Stimulated activated naive CD8-positive, alpha-beta T cell treated with anti-CD3 and anti-CD28 coated beads, Interleukin-15, Interleukin-2, amounts not matched to agents 100 ng/mL and 50 ng/mL, for 24 hours (primary cell): ENCODE measurements at regions not wholly inside any gene's neighbourhood (a gene's known extent, or its start where the extent isn't known, plus 50 kb on each side); places are given as distances from the start of the nearest gene placed in this dataset.
"Not testable (repeated sequence)": the region's sequence is repeated elsewhere in the genome, so short reads cannot be mapped to it uniquely, and the experiment has no call there.

Experiments used
- H3K27ac Mint-ChIP-seq: one replicate; pipeline ENCODE4 v1.8.0; 2021; ENCODE audit warnings: mild to moderate bottlenecking, mixed read lengths
- H3K27me3 Mint-ChIP-seq: one replicate; pipeline ENCODE4 v1.8.0; 2021; ENCODE audit warnings: mixed read lengths
- H3K36me3 Mint-ChIP-seq: one replicate; pipeline ENCODE4 v1.8.0; 2021; ENCODE audit warnings: low read depth, mixed read lengths
- H3K4me1 Mint-ChIP-seq: one replicate; pipeline ENCODE4 v1.8.0; 2021; ENCODE audit warnings: low read depth, mixed read lengths
- H3K4me3 Mint-ChIP-seq: one replicate; pipeline ENCODE4 v1.8.0; 2021; ENCODE audit warnings: mild to moderate bottlenecking, mixed read lengths
- H3K9me3 Mint-ChIP-seq: one replicate; pipeline ENCODE4 v1.8.0; 2021; ENCODE audit warnings: mixed read lengths

DNA sequence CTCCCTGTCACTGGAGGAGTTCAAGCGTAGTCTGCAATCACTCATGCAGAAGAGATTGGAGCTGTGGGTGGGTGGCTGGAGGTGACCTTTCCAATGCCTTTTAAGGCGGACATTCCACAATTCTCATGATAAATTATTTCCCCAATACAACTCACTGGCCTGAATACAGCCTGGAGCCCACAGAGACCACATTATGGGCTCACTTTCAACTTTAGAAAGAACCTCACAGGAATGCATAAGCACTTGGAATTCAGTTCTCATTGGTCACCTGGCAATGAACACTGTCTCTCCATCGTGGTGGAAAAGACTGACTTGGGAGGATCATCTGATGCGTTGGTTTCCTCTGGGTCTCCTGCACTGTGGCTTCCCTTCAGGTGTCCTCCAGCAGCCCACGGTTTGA is 151.8 kb upstream of the KCND3 start:
- Mint-ChIP-seq H3K9me3 (no peaks in the 10 kb centered on the region), H3K36me3 (no peaks in the 10 kb centered on the region), H3K27ac (no peak overlapping the region), H3K27me3 (peaks cover 29% of the 10 kb centered on the region), H3K4me3 (no peak overlapping the region), H3K4me1 (no peaks in the 10 kb centered on the region)

GRCh38 chr1:112141923-112142322 is 152.5 kb upstream of the KCND3 start:
- H3K4me3 Mint-ChIP-seq: no peak overlapping the region
- no peak overlapping the region for H3K27ac Mint-ChIP-seq
- no peaks in the 10 kb centered on the region for H3K9me3 Mint-ChIP-seq
- no peaks in the 10 kb centered on the region for H3K4me1 Mint-ChIP-seq
- peaks cover 29% of the 10 kb centered on the region for H3K27me3 Mint-ChIP-seq
- H3K36me3 Mint-ChIP-seq: no peaks in the 10 kb centered on the region

DNA sequence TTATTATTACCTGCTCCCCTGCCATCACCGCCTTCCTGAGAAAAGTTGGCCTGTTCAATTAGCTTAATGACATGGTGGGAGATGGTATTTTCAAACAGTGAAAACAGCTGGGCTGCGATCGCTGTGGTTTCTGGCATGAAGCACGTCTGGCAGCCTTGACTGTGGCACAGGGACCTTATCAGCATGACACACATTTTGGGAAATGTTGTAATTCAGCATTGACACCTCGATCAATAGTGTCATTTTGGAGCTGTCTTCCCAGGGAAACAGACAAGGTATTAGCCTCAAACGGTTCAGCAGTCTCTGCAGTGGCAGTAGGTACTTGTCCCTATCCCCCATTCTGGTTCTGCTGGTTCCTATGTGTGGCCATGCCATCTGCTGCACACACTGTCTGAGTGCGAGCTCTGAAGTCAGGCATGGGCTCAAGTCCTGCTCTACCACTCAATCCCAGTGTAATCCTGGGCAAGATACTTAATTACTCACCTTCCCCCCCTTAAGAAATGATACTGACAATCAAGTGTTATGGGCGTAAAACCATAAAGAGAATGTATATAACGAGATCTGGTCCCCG is 154.5 kb upstream of the KCND3 start:
- peaks cover 25% of the 10 kb centered on the region for H3K27me3 Mint-ChIP-seq

DNA sequence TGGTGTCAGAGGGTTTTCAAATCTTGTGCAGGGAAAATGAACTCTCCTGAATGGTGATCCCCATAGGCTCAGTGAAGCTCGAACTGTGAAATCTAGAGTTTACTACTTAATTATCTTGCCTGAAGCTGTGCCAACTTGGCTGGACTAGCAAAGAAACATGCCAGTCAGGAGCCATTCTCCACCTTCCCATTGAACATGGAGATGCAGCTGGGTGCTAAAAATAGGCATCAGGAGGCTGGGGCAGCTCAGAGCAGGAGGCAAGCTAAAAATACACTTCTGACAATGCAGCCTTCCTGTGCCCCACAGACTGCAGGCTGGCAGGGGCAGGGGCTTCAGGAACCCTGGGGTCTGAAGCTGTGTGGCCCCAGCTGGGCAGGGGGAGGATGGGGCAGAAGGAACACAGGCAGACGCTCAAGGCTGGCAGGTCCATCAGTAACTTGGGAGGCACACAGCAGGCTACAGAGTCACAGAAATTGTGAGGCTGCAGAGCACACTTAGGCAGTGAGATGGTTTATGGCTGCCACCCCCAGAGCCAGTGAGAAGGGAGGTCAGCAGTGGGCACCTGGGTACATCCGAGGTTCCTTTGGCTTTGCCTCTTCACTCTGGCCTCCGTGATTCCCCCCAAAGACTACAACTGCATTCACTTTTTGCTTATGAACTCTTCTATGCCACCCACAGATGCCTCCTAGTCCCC is 155.4 kb upstream of the KCND3 start:
- Mint-ChIP-seq H3K36me3 (no peaks in the 10 kb centered on the region), H3K9me3 (peaks cover 15% of the 10 kb centered on the region), H3K4me1 (no peaks in the 10 kb centered on the region), H3K27ac (no peak overlapping the region), H3K4me3 (no peak overlapping the region), H3K27me3 (peaks cover 24% of the 10 kb centered on the region)

More for the DNA sequence above, 154.5 kb upstream of the KCND3 start:
- Mint-ChIP-seq H3K4me3 (no peak overlapping the region), H3K36me3 (no peaks in the 10 kb centered on the region), H3K27ac (no peak overlapping the region), H3K4me1 (no peaks in the 10 kb centered on the region), H3K9me3 (peaks cover 15% of the 10 kb centered on the region)

DNA sequence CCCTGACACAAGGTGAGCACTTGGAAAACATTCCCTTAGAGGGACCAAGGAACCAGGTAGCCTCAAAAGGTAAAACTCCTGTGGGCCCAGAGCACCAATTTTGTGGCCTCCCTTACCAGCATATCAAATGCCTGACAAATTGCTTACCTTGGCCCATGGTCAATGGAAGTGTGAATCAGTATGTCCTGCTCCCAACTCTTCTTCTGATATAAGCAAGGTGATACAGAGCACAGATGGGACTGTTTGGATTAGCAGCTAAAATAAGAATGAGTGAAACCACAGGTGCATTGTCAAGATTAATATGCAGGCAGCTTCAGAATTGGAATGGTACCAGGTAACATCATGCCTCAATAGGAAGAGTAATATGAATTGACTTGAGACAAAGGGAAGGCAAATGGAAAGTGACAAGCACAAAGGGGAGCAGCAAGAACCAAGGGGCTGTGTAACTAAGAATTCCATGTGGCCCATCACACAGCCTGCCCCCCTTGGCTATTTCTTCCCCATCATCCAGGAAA is 156.8 kb upstream of the KCND3 start:
- Mint-ChIP-seq H3K4me1 (no peaks in the 10 kb centered on the region), H3K27me3 (peaks cover 18% of the 10 kb centered on the region), H3K27ac (no peak overlapping the region), H3K9me3 (peaks cover 24% of the 10 kb centered on the region), H3K4me3 (no peak overlapping the region), H3K36me3 (no peaks in the 10 kb centered on the region)

GRCh38 chr1:112160214-112160613 is 170.7 kb upstream of the KCND3 start:
- not testable (repeated sequence) for H3K27me3 Mint-ChIP-seq, H3K9me3 Mint-ChIP-seq, H3K4me3 Mint-ChIP-seq, H3K36me3 Mint-ChIP-seq, H3K27ac Mint-ChIP-seq, H3K4me1 Mint-ChIP-seq

DNA sequence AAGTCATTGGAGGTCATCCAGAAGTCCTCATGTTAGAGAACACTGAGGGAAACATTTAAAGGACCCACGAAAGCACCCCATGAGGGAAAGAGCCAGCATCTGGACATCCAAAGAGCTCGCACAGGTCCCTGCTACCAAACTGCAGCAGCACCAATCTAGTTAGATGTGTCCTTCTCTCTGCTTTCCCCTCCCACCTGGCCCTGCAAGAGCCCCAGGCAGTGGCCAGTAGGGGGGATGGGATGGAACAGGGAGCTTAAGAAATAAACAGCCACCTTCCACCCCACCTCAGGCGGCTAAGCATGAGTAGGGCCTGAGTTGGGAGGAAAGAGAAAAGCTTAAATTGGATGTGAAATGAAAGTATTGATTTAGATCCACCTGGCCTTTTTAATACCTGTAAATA is 175.9 kb upstream of the KCND3 start:
- no peak overlapping the region for H3K27ac Mint-ChIP-seq
- H3K27me3 Mint-ChIP-seq: peaks cover 9% of the 10 kb centered on the region
- peaks cover 3% of the 10 kb centered on the region for H3K36me3 Mint-ChIP-seq
- no peak overlapping the region for H3K4me3 Mint-ChIP-seq
- H3K9me3 Mint-ChIP-seq: peaks cover 7% of the 10 kb centered on the region
- no peaks in the 10 kb centered on the region for H3K4me1 Mint-ChIP-seq

GRCh38 chr1:112169517-112169916 is 180.0 kb upstream of the KCND3 start:
- no peaks in the 10 kb centered on the region for H3K4me1 Mint-ChIP-seq
- H3K4me3 Mint-ChIP-seq: no peak overlapping the region
- H3K27me3 Mint-ChIP-seq: peaks cover 3% of the 10 kb centered on the region
- H3K9me3 Mint-ChIP-seq: no peaks in the 10 kb centered on the region
- no peaks in the 10 kb centered on the region for H3K36me3 Mint-ChIP-seq
- H3K27ac Mint-ChIP-seq: no peak overlapping the region

DNA sequence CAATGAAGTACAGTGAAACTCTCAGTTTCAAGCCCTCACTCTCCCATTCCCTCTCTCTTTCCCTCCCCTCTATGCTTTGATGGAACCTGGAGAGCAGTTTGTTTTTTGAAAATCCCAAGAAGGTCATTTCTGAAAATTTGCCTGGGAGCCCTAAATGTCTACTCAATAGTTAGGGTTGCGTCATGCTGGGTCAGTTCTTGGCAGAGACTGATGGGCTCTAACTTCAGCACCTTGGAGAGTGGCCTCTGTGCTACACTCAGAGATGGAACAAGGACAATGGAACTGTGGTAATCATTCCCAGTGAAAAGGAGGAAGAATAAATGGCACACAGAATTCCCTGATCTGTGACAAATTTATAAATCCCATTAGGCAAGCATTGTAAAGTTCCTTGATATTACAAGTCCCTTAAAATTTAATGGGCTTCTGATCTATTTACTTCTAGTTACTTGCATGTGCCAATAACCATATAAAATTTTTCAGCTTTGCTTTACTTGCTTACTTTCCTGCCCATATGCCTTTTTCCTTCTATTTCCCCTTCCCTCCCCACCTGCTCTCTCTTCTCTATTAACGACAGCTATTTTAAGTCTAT is 182.9 kb upstream of the KCND3 start:
- H3K4me1 Mint-ChIP-seq: no peaks in the 10 kb centered on the region
- peaks cover 5% of the 10 kb centered on the region for H3K27me3 Mint-ChIP-seq
- no peak overlapping the region for H3K27ac Mint-ChIP-seq
- H3K4me3 Mint-ChIP-seq: no peak overlapping the region
- H3K36me3 Mint-ChIP-seq: no peaks in the 10 kb centered on the region
- no peaks in the 10 kb centered on the region for H3K9me3 Mint-ChIP-seq

- H3K9me3 Mint-ChIP-seq: no peaks in the 10 kb centered on the region
- peaks cover 5% of the 10 kb centered on the region for H3K27me3 Mint-ChIP-seq
- no peaks in the 10 kb centered on the region for H3K36me3 Mint-ChIP-seq
- no peak overlapping the region for H3K27ac Mint-ChIP-seq
- H3K4me3 Mint-ChIP-seq: no peak overlapping the region
- no peaks in the 10 kb centered on the region for H3K4me1 Mint-ChIP-seq
Observed at GRCh38 chr1:112177314-112177713, 187.8 kb upstream of the KCND3 start.

- H3K36me3 Mint-ChIP-seq: no peaks in the 10 kb centered on the region
- peaks cover 4% of the 10 kb centered on the region for H3K9me3 Mint-ChIP-seq
- no peaks in the 10 kb centered on the region for H3K4me1 Mint-ChIP-seq
- H3K4me3 Mint-ChIP-seq: no peak overlapping the region
- no peak overlapping the region for H3K27ac Mint-ChIP-seq
- peaks cover 29% of the 10 kb centered on the region for H3K27me3 Mint-ChIP-seq
Observed at GRCh38 chr1:112188611-112189010, 199.1 kb upstream of the KCND3 start.

DNA sequence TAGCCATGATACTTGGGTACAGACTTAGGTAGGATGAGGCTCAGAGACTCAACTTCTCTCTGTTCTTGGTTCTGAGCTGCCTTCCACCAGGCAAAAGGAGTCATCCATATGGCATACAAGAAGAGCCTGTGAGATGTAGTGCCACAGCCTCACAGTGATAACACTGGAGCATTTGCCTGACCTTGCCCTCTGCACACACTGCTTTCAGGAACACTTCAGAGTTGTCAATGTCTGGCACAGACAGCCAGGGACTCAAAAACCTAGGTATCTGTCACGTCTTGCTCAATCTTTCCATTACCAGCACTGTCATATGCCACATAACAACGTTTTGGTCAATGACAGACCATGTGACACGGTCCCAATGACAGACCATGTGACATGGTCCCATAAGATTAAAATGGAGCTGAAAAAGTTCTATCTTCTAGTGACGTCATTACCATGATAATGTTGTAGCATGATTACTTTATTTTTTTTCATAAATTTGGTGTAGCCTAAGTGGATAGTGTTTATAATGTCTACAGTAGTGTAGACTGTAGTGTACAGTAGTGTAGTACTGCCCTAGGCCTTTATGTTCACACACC is 199.9 kb upstream of the CTTNBP2NL start:
- no peaks in the 10 kb centered on the region for H3K4me1 Mint-ChIP-seq
- H3K9me3 Mint-ChIP-seq: peaks cover 4% of the 10 kb centered on the region
- H3K4me3 Mint-ChIP-seq: no peak overlapping the region
- H3K27me3 Mint-ChIP-seq: peaks cover 34% of the 10 kb centered on the region
- no peaks in the 10 kb centered on the region for H3K36me3 Mint-ChIP-seq
- H3K27ac Mint-ChIP-seq: no peak overlapping the region

GRCh38 chr1:112196731-112197130 is 199.3 kb upstream of the CTTNBP2NL start:
- no peaks in the 10 kb centered on the region for H3K4me1 Mint-ChIP-seq
- no peak overlapping the region for H3K27ac Mint-ChIP-seq
- peaks cover 31% of the 10 kb centered on the region for H3K27me3 Mint-ChIP-seq
- peaks cover 4% of the 10 kb centered on the region for H3K9me3 Mint-ChIP-seq
- no peaks in the 10 kb centered on the region for H3K36me3 Mint-ChIP-seq
- H3K4me3 Mint-ChIP-seq: no peak overlapping the region

DNA sequence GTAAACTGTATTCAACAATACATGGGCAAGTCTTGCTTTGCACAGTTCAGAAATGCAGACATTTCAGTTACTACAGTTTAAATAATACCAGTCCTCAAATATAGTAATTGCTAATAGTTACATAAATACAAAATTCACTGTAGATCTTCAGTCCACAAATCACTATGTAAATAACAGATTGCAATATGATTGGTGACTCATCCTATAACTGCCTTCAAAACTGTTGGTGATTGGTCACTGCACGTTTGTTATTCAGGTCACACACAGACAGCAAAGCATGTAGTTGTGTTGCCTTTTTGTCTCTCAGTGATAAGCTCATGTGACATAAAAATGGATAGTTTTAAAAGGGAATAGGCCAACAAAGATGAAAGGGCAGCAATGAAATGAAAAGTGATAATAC is 186.5 kb upstream of the CTTNBP2NL start:
- Mint-ChIP-seq H3K9me3 (no peaks in the 10 kb centered on the region), H3K4me1 (no peaks in the 10 kb centered on the region), H3K27me3 (peaks cover 21% of the 10 kb centered on the region), H3K36me3 (no peaks in the 10 kb centered on the region), H3K27ac (no peak overlapping the region), H3K4me3 (no peak overlapping the region)

DNA sequence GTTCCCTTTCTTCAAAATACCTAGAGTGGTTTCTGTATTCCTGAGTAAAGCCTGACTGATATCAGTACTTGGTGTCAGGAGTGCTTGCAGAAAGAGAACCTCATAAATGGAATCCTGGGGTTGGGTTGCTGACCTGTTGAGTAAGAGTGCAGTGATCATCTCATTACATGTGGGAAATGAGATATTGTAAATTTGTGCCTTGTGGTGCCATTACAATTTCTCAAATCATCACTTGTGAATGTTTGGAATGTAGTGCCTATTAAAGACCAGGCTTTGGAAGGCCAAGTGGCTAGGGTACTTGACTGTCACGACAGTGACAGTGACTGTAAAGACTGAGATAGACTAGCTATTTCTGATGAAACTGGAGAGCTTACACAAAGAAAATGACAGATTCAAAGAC is 176.7 kb upstream of the CTTNBP2NL start:
- Mint-ChIP-seq H3K4me1 (no peaks in the 10 kb centered on the region), H3K36me3 (no peaks in the 10 kb centered on the region), H3K4me3 (no peak overlapping the region), H3K27me3 (peaks cover 29% of the 10 kb centered on the region), H3K9me3 (peaks cover 10% of the 10 kb centered on the region), H3K27ac (no peak overlapping the region)
